IPS-20b (cell line): ENCODE measurements at regions not wholly inside any gene's neighbourhood (a gene's known extent, or its start where the extent isn't known, plus 50 kb on each side); places are given as distances from the start of the nearest gene placed in this dataset.

Source experiments
- H3K27ac ChIP-seq: one replicate; pipeline ENCODE4 v1.5.1; 2013; ENCODE audit warnings: low read length
- H3K27me3 ChIP-seq: 2 replicates; pipeline ENCODE4 v1.6.1; 2013; ENCODE audit warnings: mild to moderate bottlenecking, low read length, inconsistent platforms; ENCODE audit not compliant: insufficient read depth
- H3K36me3 ChIP-seq: 2 replicates; pipeline ENCODE4 v1.6.1; 2013; ENCODE audit warnings: low read depth, mild to moderate bottlenecking, inconsistent platforms, low read length, moderate library complexity; ENCODE audit not compliant: insufficient read depth
- H3K4me1 ChIP-seq: 2 replicates; pipeline ENCODE4 v1.6.1; 2013; ENCODE audit warnings: mild to moderate bottlenecking, control low read depth, inconsistent platforms, low read length, moderate library complexity; ENCODE audit not compliant: insufficient read depth
- H3K4me3 ChIP-seq: 2 replicates; pipeline ENCODE4 v1.5.1; 2013; ENCODE audit warnings: mild to moderate bottlenecking, low read length, inconsistent platforms
- H3K9ac ChIP-seq: 2 replicates; pipeline ENCODE4 v1.6.1; 2013; ENCODE audit warnings: low read depth, mild to moderate bottlenecking, inconsistent platforms, low read length, moderate library complexity
- H3K9me3 ChIP-seq: 2 replicates; pipeline ENCODE4 v1.6.1; 2013; ENCODE audit warnings: mild to moderate bottlenecking, low read depth, low read length, inconsistent platforms; ENCODE audit not compliant: insufficient read depth

- Histone ChIP-seq H3K4me1 (no peaks in the 10 kb centered on the region), H3K36me3 (no peaks in the 10 kb centered on the region), H3K27ac (no peak overlapping the region), H3K27me3 (no peaks in the 10 kb centered on the region), H3K4me3 (no peak overlapping the region), H3K9me3 (no peaks in the 10 kb centered on the region), H3K9ac (no peak overlapping the region)
Observed at GRCh38 chr2:2715036-2715818, 384.2 kb upstream of the MYT1L start.

- Histone ChIP-seq H3K27me3 (no peaks in the 10 kb centered on the region), H3K4me1 (no peaks in the 10 kb centered on the region), H3K9ac (no peak overlapping the region), H3K4me3 (no peak overlapping the region), H3K36me3 (no peaks in the 10 kb centered on the region), H3K27ac (no peak overlapping the region), H3K9me3 (no peaks in the 10 kb centered on the region)
Observed at GRCh38 chr2:2714408-2714807, 383.3 kb upstream of the MYT1L start.

- Histone ChIP-seq H3K36me3 (no peaks in the 10 kb centered on the region), H3K27me3 (no peaks in the 10 kb centered on the region), H3K4me1 (peaks cover 4% of the 10 kb centered on the region; the same call in 1 of the 2 replicates), H3K4me3 (no peak overlapping the region), H3K27ac (no peak overlapping the region), H3K9ac (no peak overlapping the region), H3K9me3 (no peaks in the 10 kb centered on the region)
Observed at GRCh38 chr2:2709431-2709770, 378.3 kb upstream of the MYT1L start.

- Histone ChIP-seq H3K9me3 (no peaks in the 10 kb centered on the region), H3K4me1 (peaks cover 4% of the 10 kb centered on the region; the same call in 1 of the 2 replicates), H3K27ac (no peak overlapping the region), H3K36me3 (no peaks in the 10 kb centered on the region), H3K4me3 (no peak overlapping the region), H3K9ac (no peak overlapping the region), H3K27me3 (no peaks in the 10 kb centered on the region)
Observed at GRCh38 chr2:2708575-2709430, 377.7 kb upstream of the MYT1L start.

- Histone ChIP-seq H3K27me3 (no peaks in the 10 kb centered on the region), H3K36me3 (no peaks in the 10 kb centered on the region), H3K4me1 (peaks cover 4% of the 10 kb centered on the region; the same call in 1 of the 2 replicates), H3K9me3 (no peaks in the 10 kb centered on the region), H3K9ac (no peak overlapping the region), H3K4me3 (no peak overlapping the region), H3K27ac (no peak overlapping the region)
Observed at GRCh38 chr2:2707206-2707991, 376.3 kb upstream of the MYT1L start.

- H3K9ac ChIP-seq, result no peak overlapping the region
- H3K4me1 ChIP-seq, result peaks cover 4% of the 10 kb centered on the region; the same call in 1 of the 2 replicates
- H3K36me3 ChIP-seq, result no peaks in the 10 kb centered on the region
- no peaks in the 10 kb centered on the region for H3K9me3 ChIP-seq
- no peaks in the 10 kb centered on the region for H3K27me3 ChIP-seq
- H3K4me3 ChIP-seq, result no peak overlapping the region
- H3K27ac ChIP-seq, result no peak overlapping the region
Observed at GRCh38 chr2:2706306-2706705, 375.2 kb upstream of the MYT1L start.

- Histone ChIP-seq H3K9ac (no peak overlapping the region), H3K36me3 (no peaks in the 10 kb centered on the region), H3K27ac (no peak overlapping the region), H3K27me3 (no peaks in the 10 kb centered on the region), H3K4me3 (no peak overlapping the region), H3K4me1 (peaks cover 4% of the 10 kb centered on the region; the same call in 1 of the 2 replicates), H3K9me3 (no peaks in the 10 kb centered on the region)
Observed at GRCh38 chr2:2705871-2706270, 374.8 kb upstream of the MYT1L start.

GRCh38 chr2:2704428-2705090 lies 373.5 kb upstream of the MYT1L start:
- no peaks in the 10 kb centered on the region for H3K9me3 ChIP-seq
- H3K27ac ChIP-seq, result no peak overlapping the region
- no peaks in the 10 kb centered on the region for H3K27me3 ChIP-seq
- no peak overlapping the region for H3K9ac ChIP-seq
- no peaks in the 10 kb centered on the region for H3K36me3 ChIP-seq
- peaks cover 5% of the 10 kb centered on the region; the same call in 1 of the 2 replicates for H3K4me1 ChIP-seq
- no peak overlapping the region for H3K4me3 ChIP-seq

GRCh38 chr2:2703762-2704427 lies 372.8 kb upstream of the MYT1L start:
- Histone ChIP-seq H3K4me3 (no peak overlapping the region), H3K9ac (no peak overlapping the region), H3K4me1 (peaks cover 11% of the 10 kb centered on the region; the same call in 1 of the 2 replicates), H3K27me3 (no peaks in the 10 kb centered on the region), H3K9me3 (no peaks in the 10 kb centered on the region), H3K27ac (no peak overlapping the region), H3K36me3 (no peaks in the 10 kb centered on the region)

- Histone ChIP-seq H3K27ac (no peak overlapping the region), H3K9me3 (no peaks in the 10 kb centered on the region), H3K36me3 (no peaks in the 10 kb centered on the region), H3K4me1 (peaks cover 13% of the 10 kb centered on the region; the same call in 1 of the 2 replicates), H3K4me3 (no peak overlapping the region), H3K27me3 (no peaks in the 10 kb centered on the region), H3K9ac (no peak overlapping the region)
Observed at GRCh38 chr2:2703172-2703571, 372.1 kb upstream of the MYT1L start.

- Histone ChIP-seq H3K36me3 (no peaks in the 10 kb centered on the region), H3K4me1 (peaks cover 13% of the 10 kb centered on the region; the same call in 1 of the 2 replicates), H3K27me3 (no peaks in the 10 kb centered on the region), H3K4me3 (no peak overlapping the region), H3K9me3 (no peaks in the 10 kb centered on the region), H3K27ac (no peak overlapping the region), H3K9ac (no peak overlapping the region)
Observed at GRCh38 chr2:2702385-2702784, 371.3 kb upstream of the MYT1L start.
